GM12865 (cell line): ENCODE measurements at regions not wholly inside any gene's neighbourhood (a gene's known extent, or its start where the extent isn't known, plus 50 kb on each side); places are given as distances from the start of the nearest gene placed in this dataset.

Experiments
- DNase-seq: peaks from one replicate; pipeline ENCODE4 v3.0.0; 2010; ENCODE audit warnings: low read depth
- H3K4me3 ChIP-seq: 2 replicates; pipeline ENCODE4 v1.5.1; 2011; ENCODE audit warnings: mild to moderate bottlenecking, low read depth, low read length, control low read depth
- TF ChIP-seq, protein P1 (sequence below): IDR thresholded peaks from 2 replicates; pipeline ENCODE4 v1.5.1; 2011; ENCODE audit warnings: low read length, control low read depth, low read depth, inconsistent platforms; ENCODE audit not compliant: insufficient read depth; ENCODE audit errors: missing control alignments

DNA sequence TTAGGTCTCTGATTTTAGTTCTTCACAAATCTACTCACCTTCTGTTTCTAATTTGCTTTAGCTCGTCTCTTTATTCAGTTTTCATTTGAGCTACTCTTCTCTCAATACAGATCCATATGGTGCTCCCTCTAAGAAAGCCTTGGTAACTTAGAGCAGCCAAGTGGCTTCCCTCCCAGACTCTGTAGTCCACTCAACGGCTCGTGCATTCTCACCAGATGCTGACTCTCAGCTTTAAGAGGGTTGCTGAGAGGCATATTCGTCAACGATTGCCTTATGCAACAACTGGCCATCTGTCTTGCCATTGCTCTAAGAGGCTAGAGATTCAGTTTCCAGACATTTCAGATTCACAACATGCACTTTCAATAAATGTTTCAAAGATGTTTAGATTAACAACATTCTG, 785.8 kb upstream of the SLC10A2 start:
- no peak for DNase-seq
- H3K4me3 ChIP-seq, result no peak overlapping the region
- TF ChIP-seq, protein P1, sequence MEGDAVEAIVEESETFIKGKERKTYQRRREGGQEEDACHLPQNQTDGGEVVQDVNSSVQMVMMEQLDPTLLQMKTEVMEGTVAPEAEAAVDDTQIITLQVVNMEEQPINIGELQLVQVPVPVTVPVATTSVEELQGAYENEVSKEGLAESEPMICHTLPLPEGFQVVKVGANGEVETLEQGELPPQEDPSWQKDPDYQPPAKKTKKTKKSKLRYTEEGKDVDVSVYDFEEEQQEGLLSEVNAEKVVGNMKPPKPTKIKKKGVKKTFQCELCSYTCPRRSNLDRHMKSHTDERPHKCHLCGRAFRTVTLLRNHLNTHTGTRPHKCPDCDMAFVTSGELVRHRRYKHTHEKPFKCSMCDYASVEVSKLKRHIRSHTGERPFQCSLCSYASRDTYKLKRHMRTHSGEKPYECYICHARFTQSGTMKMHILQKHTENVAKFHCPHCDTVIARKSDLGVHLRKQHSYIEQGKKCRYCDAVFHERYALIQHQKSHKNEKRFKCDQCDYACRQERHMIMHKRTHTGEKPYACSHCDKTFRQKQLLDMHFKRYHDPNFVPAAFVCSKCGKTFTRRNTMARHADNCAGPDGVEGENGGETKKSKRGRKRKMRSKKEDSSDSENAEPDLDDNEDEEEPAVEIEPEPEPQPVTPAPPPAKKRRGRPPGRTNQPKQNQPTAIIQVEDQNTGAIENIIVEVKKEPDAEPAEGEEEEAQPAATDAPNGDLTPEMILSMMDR, result no peak

DNA sequence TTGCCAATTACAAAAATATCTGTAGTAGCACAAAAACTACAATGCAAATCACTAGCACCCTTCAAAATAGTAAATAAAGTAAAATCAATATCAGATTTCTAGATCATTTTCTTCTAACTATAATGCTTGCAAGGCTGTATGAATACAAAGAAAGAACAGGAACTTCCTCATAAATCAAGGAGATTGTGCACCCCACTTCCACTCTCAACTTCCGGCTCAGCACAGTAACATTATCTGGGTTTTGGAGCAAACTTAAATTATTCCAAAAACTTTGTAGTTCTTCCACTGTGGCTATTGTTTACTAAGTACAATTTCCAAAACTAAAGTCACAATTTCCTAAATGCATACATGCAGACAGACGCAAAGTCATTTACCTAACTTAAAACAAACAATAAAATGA, 778.3 kb upstream of the SLC10A2 start:
- TF ChIP-seq, protein P1, result no peak
- no peak for DNase-seq

DNA sequence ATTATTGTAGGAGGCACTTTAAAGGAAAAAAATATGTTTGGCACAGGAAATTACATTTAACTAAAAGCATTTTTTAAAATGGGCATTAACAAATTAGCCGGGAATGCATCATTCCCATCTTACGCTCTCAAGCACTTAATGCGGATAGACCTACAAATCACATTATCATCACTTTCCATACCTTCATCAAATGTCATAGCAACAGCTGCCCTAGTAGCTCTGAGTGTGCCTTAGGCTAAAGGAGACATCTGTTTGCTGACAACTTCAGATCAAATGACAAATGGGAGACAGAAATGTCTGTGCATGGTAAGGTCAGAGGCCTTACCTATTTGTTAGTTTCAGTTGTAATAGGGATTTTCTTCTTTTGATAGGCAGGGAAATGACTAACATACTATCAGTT, 773.2 kb upstream of the SLC10A2 start:
- H3K4me3 ChIP-seq, result no peak overlapping the region
- no peak for DNase-seq
- TF ChIP-seq, protein P1, result no peak

More for the DNA sequence above, 778.3 kb upstream of the SLC10A2 start:
- H3K4me3 ChIP-seq, result no peak overlapping the region

DNA sequence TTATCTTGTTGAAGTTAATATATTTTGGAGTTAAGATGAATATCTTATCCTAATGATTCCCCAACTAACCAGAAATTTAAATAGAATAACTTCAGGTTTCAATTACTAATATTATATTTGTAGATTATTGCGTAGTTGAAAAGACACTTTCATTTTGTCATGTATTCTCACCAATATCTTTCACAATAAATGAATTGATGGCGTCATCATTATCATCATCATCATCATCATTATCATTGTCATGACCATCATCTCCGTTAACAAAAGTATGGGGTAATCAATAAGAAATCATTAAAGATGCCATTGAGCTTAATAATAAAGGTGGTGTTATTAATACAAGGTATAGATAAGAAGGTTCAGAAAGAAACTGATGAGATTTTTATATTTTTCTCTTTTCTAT, 768.8 kb upstream of the SLC10A2 start:
- TF ChIP-seq, protein P1, result no peak
- DNase-seq, result no peak
- H3K4me3 ChIP-seq, result no peak overlapping the region

DNA sequence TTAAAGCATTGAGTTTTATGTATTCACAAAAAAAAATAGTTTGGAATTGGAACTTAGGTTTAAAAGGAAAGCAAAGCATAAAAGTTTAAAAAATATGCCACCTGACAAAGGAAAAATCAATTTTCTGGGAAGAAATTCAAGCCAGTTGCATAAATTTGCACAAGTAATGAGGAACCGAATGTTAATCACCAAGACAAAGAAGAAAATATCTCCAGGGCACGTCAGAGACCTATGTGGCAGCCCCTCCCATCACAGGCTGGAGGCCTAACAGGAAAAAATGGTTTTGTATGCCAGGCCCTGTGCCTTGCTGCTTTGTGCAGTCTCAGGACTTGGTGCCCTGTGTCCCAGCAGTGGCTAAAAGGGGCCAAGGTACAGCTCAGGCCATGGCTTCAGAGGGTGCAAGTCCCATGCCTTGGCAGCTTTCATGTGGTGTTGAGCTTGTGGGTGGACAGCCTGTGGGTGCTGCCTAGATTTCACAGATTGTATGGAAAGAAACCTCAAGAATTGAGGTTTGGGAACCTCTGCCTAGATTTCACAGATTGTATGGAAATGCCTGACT, 767.2 kb upstream of the SLC10A2 start:
- DNase-seq, result no peak
- H3K4me3 ChIP-seq, result no peak overlapping the region
- TF ChIP-seq, protein P1, result no peak

DNA sequence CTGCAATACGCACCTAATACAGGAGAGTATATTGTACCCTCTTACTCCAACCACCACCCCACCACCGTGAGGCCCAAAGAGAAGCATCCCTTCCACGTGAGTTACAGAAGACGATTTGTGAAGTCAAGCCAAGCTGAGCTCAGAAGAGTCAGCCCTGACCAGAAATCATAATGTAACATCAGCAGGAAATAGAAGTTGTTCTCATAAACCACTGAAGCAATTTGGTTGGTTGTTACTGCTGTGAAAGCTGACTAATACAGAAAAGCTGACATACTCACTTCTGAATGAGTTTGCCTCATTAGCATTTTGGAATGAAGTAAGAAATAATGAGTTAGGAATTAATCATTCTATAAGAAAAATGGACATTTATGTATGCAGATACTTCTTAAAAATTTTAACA, 749.4 kb upstream of the SLC10A2 start:
- DNase-seq, result no peak
- H3K4me3 ChIP-seq, result no peak overlapping the region
- TF ChIP-seq, protein P1, result no peak

DNA sequence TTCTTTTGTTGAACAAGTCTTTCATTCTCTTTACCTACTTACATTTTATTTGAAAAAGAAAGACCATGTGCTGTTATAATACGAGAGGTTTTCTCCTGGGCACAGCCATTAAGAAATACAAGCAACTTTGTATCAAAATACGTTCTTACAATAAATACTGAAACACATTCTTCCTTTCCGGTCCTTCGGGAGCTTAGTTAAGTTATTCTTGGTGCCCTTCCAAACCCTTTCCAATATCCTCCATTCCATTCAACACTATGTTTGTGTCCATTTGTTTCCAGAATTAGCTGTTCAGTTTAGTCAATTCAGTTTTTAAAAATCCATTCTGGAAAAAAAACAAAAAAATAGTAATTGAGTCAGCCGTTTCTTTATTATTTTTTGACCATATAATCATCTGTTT, 746.8 kb upstream of the SLC10A2 start:
- TF ChIP-seq, protein P1, result no peak
- no peak for DNase-seq

More for the DNA sequence above, 746.8 kb upstream of the SLC10A2 start:
- no peak overlapping the region for H3K4me3 ChIP-seq
